Endodermal cell (in vitro differentiated cells): ENCODE measurements at regions not wholly inside any gene's neighbourhood (a gene's known extent, or its start where the extent isn't known, plus 50 kb on each side); places are given as distances from the start of the nearest gene placed in this dataset.

ENCODE experiments used
- DNase-seq: peaks from one replicate; pipeline ENCODE4 v3.0.0-alpha.2; 2017
- H3K27ac ChIP-seq: 2 replicates; pipeline ENCODE4 v1.5.1; 2013; ENCODE audit warnings: mild to moderate bottlenecking, low read depth, low read length, moderate library complexity
- H3K27me3 ChIP-seq: 2 replicates; pipeline ENCODE4 v1.6.1; 2013; ENCODE audit warnings: mild to moderate bottlenecking, low read length, moderate library complexity; ENCODE audit not compliant: insufficient read depth, control insufficient read depth, poor library complexity, severe bottlenecking
- H3K36me3 ChIP-seq: 2 replicates; pipeline ENCODE4 v1.7.0; 2013; ENCODE audit warnings: mild to moderate bottlenecking, low read length, moderate library complexity; ENCODE audit not compliant: control insufficient read depth, insufficient read depth
- H3K4me1 ChIP-seq: one replicate; pipeline ENCODE4 v1.7.0; 2013; ENCODE audit warnings: low read length; ENCODE audit not compliant: control insufficient read depth, insufficient read depth
- H3K4me3 ChIP-seq: 2 replicates; pipeline ENCODE4 v1.5.1; 2013; ENCODE audit warnings: mild to moderate bottlenecking, low read length, moderate library complexity
- H3K9ac ChIP-seq: 2 replicates; pipeline ENCODE4 v1.6.1; 2013; ENCODE audit warnings: mild to moderate bottlenecking, low read length, moderate library complexity; ENCODE audit not compliant: poor library complexity, severe bottlenecking; ENCODE audit errors: extremely low read depth
- H3K9me3 ChIP-seq: 2 replicates; pipeline ENCODE4 v1.6.1; 2013; ENCODE audit warnings: mild to moderate bottlenecking, low read length, moderate library complexity; ENCODE audit not compliant: control insufficient read depth
- H3K27ac Mint-ChIP-seq: 2 replicates; pipeline ENCODE4 v1.8.0; 2020; ENCODE audit warnings: mixed read lengths
- H3K27me3 Mint-ChIP-seq: 2 replicates; pipeline ENCODE4 v1.8.0; 2021; ENCODE audit warnings: mild to moderate bottlenecking, mixed read lengths; ENCODE audit not compliant: insufficient read depth
- H3K36me3 Mint-ChIP-seq: 2 replicates; pipeline ENCODE4 v1.8.0; 2020; ENCODE audit warnings: low read depth, mixed read lengths
- H3K4me1 Mint-ChIP-seq: 2 replicates; pipeline ENCODE4 v1.8.0; 2020; ENCODE audit warnings: mixed read lengths
- H3K4me3 Mint-ChIP-seq: 2 replicates; pipeline ENCODE4 v1.8.0; 2020; ENCODE audit warnings: mild to moderate bottlenecking, moderate library complexity, mixed read lengths
- H3K9me3 Mint-ChIP-seq: 2 replicates; pipeline ENCODE4 v1.8.0; 2020; ENCODE audit warnings: mild to moderate bottlenecking, mixed read lengths
- CTCF ChIP-seq: fragments of 200-600 bp; sonication (generic); conservative IDR thresholded peaks from 2 replicates; pipeline ENCODE4 v1.5.0; 2021; ENCODE audit warnings: antibody characterized with exemption, mild to moderate bottlenecking
- WGBS, 2 experiments: methylation state at CpG; one replicate each; pipeline versions ENCODE4 v1.1.5 to v1.1.7; 2013; ENCODE audit warnings: missing lambda C conversion rate in 2 of 2, mixed read lengths in 1 of 2; ENCODE audit not compliant: insufficient coverage in 1 of 2, insufficient read length in 1 of 2; 5-methylcytosine and 5-hydroxymethylcytosine counted together

DNA sequence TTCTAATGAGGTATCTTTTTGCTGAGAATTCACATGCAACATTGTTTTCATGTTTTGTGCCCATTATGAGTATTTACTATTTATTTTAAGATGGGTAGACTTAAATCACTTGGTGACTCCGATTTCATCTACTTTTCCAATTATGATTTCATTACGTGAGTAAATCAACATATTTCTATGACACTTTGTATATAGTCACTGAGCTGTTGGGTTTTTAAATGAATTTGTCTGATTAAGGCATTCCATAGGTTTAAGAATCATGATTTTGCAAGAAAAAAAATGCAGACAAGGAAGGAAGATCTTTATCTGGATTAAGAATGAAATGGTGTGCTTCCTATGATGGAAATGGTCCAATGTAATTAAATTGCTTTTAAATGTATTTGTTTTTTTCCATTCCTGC lies 661.9 kb downstream of the ANXA1 start:
- no peaks in the 10 kb centered on the region for H3K36me3 Mint-ChIP-seq
- no peak overlapping the region for H3K4me3 Mint-ChIP-seq
- H3K4me1 Mint-ChIP-seq, result no peaks in the 10 kb centered on the region
- no peaks in the 10 kb centered on the region for H3K9me3 ChIP-seq
- DNase-seq, result no peak
- H3K27ac Mint-ChIP-seq, result no peak overlapping the region
- H3K9me3 Mint-ChIP-seq, result no peaks in the 10 kb centered on the region
- no peaks in the 10 kb centered on the region for H3K4me1 ChIP-seq
- H3K36me3 ChIP-seq, result no peaks in the 10 kb centered on the region
- no peaks in the 10 kb centered on the region for H3K27me3 ChIP-seq
- H3K4me3 ChIP-seq, result no peak overlapping the region
- H3K9ac ChIP-seq, result no peak overlapping the region
- H3K27ac ChIP-seq, result no peak overlapping the region
- no peaks in the 10 kb centered on the region for H3K27me3 Mint-ChIP-seq
- no peak for TF ChIP-seq CTCF
- no CpG with 5 or more reads among the region's 2 CpGs for WGBS, 2 experiments

DNA sequence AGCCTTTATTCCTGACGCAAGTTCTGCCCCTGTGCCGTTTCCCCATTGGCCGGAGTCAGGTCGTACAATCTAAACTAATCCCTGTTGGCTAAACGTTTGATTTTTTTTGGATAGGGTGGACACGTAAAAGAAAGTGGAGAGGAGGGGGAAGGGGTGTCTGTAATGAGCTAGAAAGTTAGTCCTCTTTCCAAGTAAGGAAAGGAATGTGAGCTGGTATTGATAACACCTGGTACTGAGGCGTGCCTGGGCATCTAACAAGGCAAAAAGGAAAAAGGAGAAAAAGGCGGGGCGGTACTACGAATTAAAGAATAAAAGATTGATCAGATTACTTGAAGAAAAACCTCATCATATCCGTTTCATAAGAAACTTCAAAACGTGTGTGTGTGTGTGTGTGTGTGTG lies 665.2 kb downstream of the ANXA1 start:
- no peaks in the 10 kb centered on the region for H3K9me3 Mint-ChIP-seq
- no peaks in the 10 kb centered on the region for H3K27me3 Mint-ChIP-seq
- TF ChIP-seq CTCF, result no peak
- no peak overlapping the region for H3K4me3 Mint-ChIP-seq
- H3K36me3 Mint-ChIP-seq, result no peaks in the 10 kb centered on the region
- no peaks in the 10 kb centered on the region for H3K36me3 ChIP-seq
- H3K27ac Mint-ChIP-seq, result no peak overlapping the region
- H3K4me3 ChIP-seq, result no peak overlapping the region
- no peaks in the 10 kb centered on the region for H3K4me1 Mint-ChIP-seq
- H3K27me3 ChIP-seq, result no peaks in the 10 kb centered on the region
- H3K9ac ChIP-seq, result no peak overlapping the region
- no peak overlapping the region for H3K27ac ChIP-seq
- H3K4me1 ChIP-seq, result no peaks in the 10 kb centered on the region
- WGBS, 2 experiments, result 82 to 87% methylated on average over 5 to 11 of the region's 12 CpGs
- H3K9me3 ChIP-seq, result no peaks in the 10 kb centered on the region
- DNase-seq, result no peak

- H3K4me1 Mint-ChIP-seq, result peaks cover 6% of the 10 kb centered on the region
- no peak for TF ChIP-seq CTCF
- no peaks in the 10 kb centered on the region for H3K9me3 Mint-ChIP-seq
- H3K27me3 ChIP-seq, result no peaks in the 10 kb centered on the region
- WGBS, 2 experiments, result 40 to 54% methylated on average over 1 of the region's 1 CpG
- no peak overlapping the region for H3K27ac ChIP-seq
- no peaks in the 10 kb centered on the region for H3K27me3 Mint-ChIP-seq
- no peaks in the 10 kb centered on the region for H3K36me3 Mint-ChIP-seq
- no peak overlapping the region for H3K4me3 ChIP-seq
- no peaks in the 10 kb centered on the region for H3K36me3 ChIP-seq
- H3K9me3 ChIP-seq, result no peaks in the 10 kb centered on the region
- peak; percentile 64 for DNase-seq
- no peak overlapping the region for H3K9ac ChIP-seq
- no peaks in the 10 kb centered on the region for H3K4me1 ChIP-seq
- H3K27ac Mint-ChIP-seq, result no peak overlapping the region
- H3K4me3 Mint-ChIP-seq, result no peak overlapping the region
Measured at GRCh38 chr9:73824671-73825070, 672.5 kb upstream of the RORB start.
